ENCODE measurements at regions not wholly inside any gene's neighbourhood (a gene's known extent, or its start where the extent isn't known, plus 50 kb on each side); places are given as distances from the start of the nearest gene placed in this dataset.
"Not testable (repeated sequence)": the region's sequence is repeated elsewhere in the genome, so short reads cannot be mapped to it uniquely, and the experiment has no call there.

DNA sequence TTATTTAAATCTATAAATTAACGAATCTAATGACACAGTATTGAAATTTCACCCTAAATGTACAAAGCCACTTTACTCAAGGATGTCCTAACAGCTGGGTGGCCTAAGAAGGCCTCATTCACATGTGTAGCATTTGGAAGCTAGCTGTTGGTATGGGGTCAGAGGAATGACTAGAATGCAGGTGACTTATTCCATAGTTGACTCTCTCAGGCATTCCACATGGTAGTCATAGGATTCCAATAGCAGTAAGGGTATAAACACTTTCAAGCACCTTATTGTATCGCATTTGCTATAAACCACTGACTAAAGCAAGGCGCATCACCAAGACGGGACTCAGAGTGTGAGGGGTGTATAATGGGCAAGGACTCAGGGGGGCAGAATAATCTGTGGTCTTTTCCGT, 294.8 kb upstream of the EPHA3 start:
- Mint-ChIP-seq H3K27me3 (ENCODE audit: low read depth) (no peaks in the 10 kb centered on the region), H3K9me3 (peaks cover 12% of the 10 kb centered on the region), H3K4me1 (ENCODE audit: low read depth) (no peaks in the 10 kb centered on the region), H3K27ac (no peak overlapping the region), H3K36me3 (ENCODE audit: low read depth) (no peaks in the 10 kb centered on the region), H3K4me3 (ENCODE audit: low read depth) (no peak overlapping the region)
- intact Hi-C loops (cut with micrococcal nuclease): no loop called here
- DNase-seq (ENCODE audit: low spot score): no peak

GRCh38 chr3:88816445-88816844, 291.0 kb upstream of the EPHA3 start:
- H3K36me3 Mint-ChIP-seq (ENCODE audit: low read depth): no peaks in the 10 kb centered on the region
- H3K9me3 Mint-ChIP-seq: peaks cover 6% of the 10 kb centered on the region
- H3K27ac Mint-ChIP-seq: no peak overlapping the region
- no peaks in the 10 kb centered on the region for H3K4me1 Mint-ChIP-seq (ENCODE audit: low read depth)
- H3K27me3 Mint-ChIP-seq (ENCODE audit: low read depth): no peaks in the 10 kb centered on the region
- intact Hi-C loops (cut with micrococcal nuclease): no loop called here
- no peak overlapping the region for H3K4me3 Mint-ChIP-seq (ENCODE audit: low read depth)
- DNase-seq (ENCODE audit: low spot score): no peak

DNA sequence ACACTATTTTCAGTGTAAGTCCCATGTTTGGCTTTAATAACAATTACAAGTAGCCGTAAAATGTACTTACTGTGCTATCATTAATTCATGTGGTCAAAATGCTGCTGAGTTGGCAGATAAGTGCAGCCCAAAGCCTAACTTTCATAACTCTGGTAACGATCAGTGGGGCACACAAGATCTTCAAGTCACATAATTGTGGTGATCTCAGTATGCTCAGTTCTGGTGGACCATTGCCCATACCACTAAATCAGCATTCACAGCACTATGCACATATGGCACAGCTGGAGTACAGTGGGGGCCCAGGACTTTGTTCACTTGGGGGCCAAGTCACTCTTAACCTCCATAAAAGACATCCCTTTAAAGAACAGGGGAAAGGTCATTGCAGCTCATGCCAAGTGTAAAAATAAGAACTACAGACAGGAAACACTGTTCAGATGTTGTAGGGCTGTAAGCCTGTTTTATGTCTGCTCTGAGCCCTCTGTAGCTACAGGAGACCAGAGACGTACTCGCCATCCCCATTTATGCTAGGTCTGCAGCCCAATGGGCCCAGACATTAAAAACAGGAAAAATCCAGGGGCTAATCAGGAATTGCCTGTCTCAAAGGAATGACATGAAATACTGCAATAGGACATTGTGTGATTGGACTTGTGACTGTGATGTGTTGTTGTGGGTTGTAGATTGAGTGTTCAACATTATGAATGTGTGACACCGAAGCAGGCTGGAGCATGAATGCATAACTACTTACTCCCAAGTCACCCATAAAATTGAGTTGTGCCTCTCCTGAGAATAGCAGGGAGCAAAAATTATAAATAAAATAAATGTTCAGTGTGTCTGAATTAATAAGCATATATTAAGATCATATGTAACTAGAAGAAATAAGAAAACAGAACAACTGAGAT, 282.5 kb upstream of the EPHA3 start:
- Mint-ChIP-seq H3K4me3 (ENCODE audit: low read depth) (no peak overlapping the region), H3K9me3 (no peaks in the 10 kb centered on the region), H3K36me3 (ENCODE audit: low read depth) (no peaks in the 10 kb centered on the region), H3K27me3 (ENCODE audit: low read depth) (no peaks in the 10 kb centered on the region), H3K27ac (no peak overlapping the region), H3K4me1 (ENCODE audit: low read depth) (no peaks in the 10 kb centered on the region)
- intact Hi-C loops (cut with micrococcal nuclease): no loop called here
- no peak for DNase-seq (ENCODE audit: low spot score)

DNA sequence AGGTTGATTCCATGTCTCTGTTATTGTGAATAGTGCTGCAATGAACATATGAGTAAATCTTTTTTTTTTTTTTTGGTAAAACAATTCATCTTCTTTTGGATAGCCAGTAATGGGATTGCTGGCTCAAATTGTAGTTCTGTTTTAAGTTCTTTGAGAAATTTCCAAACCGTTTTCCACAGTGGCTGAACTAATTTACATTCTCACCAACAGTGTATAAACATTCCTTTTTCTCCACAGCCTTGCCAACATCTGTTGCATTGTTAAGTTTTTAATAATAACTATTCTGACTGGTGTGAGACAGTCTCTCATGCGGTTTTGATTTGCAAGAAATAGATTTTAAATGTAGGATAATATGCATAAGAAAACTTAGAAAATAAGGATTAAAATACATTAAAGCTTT, 279.0 kb upstream of the EPHA3 start:
- no peaks in the 10 kb centered on the region for H3K9me3 Mint-ChIP-seq
- H3K27ac Mint-ChIP-seq: no peak overlapping the region
- intact Hi-C loops (cut with micrococcal nuclease): no loop called here

DNA sequence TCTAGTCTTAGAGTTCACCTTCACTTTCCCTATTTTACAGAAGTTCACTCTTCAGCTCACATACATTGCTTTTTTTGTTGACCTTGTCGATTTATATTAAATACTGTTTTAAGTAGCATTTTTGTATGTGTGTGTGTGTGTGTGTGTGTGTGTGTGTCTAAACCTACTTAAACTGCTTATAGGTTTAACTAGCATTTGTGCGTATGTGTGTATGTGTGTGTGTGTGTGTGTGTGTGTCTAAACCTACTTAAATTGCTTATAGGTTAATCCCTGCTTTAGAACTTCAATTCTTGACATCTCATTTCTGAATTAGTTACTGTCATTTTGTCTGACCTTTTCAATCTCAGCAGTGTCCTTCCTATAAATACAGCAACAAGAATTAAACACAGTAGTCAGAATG, 254.8 kb upstream of the EPHA3 start:
- H3K9me3 Mint-ChIP-seq: peaks cover 27% of the 10 kb centered on the region
- no peaks in the 10 kb centered on the region for H3K36me3 Mint-ChIP-seq (ENCODE audit: low read depth)

More for the DNA sequence above, 279.0 kb upstream of the EPHA3 start:
- no peaks in the 10 kb centered on the region for H3K36me3 Mint-ChIP-seq (ENCODE audit: low read depth)
- H3K4me1 Mint-ChIP-seq (ENCODE audit: low read depth): no peaks in the 10 kb centered on the region
- H3K27me3 Mint-ChIP-seq (ENCODE audit: low read depth): no peaks in the 10 kb centered on the region
- no peak overlapping the region for H3K4me3 Mint-ChIP-seq (ENCODE audit: low read depth)
- no peak for DNase-seq (ENCODE audit: low spot score)

GRCh38 chr3:88863196-88863595, 244.2 kb upstream of the EPHA3 start:
- Mint-ChIP-seq H3K36me3 (ENCODE audit: low read depth) (no peaks in the 10 kb centered on the region), H3K4me1 (ENCODE audit: low read depth) (no peaks in the 10 kb centered on the region), H3K27ac (no peak overlapping the region), H3K27me3 (ENCODE audit: low read depth) (no peaks in the 10 kb centered on the region), H3K4me3 (ENCODE audit: low read depth) (no peak overlapping the region), H3K9me3 (peaks cover 30% of the 10 kb centered on the region)
- no peak for DNase-seq (ENCODE audit: low spot score)
- intact Hi-C loops (cut with micrococcal nuclease): no loop called here

More for the DNA sequence above, 254.8 kb upstream of the EPHA3 start:
- intact Hi-C loops (cut with micrococcal nuclease): no loop called here
- Mint-ChIP-seq H3K27me3 (ENCODE audit: low read depth) (no peaks in the 10 kb centered on the region), H3K4me3 (ENCODE audit: low read depth) (no peak overlapping the region), H3K4me1 (ENCODE audit: low read depth) (no peaks in the 10 kb centered on the region), H3K27ac (no peak overlapping the region)
- no peak for DNase-seq (ENCODE audit: low spot score)

- no peaks in the 10 kb centered on the region for H3K27me3 Mint-ChIP-seq (ENCODE audit: low read depth)
- DNase-seq (ENCODE audit: low spot score): no peak
- intact Hi-C loops (cut with micrococcal nuclease): no loop called here
- H3K4me3 Mint-ChIP-seq (ENCODE audit: low read depth): no peak overlapping the region
- peaks cover 21% of the 10 kb centered on the region for H3K9me3 Mint-ChIP-seq
- no peaks in the 10 kb centered on the region for H3K36me3 Mint-ChIP-seq (ENCODE audit: low read depth)
- H3K4me1 Mint-ChIP-seq (ENCODE audit: low read depth): no peaks in the 10 kb centered on the region
- no peak overlapping the region for H3K27ac Mint-ChIP-seq
Measured at GRCh38 chr3:88876724-88877123, 230.7 kb upstream of the EPHA3 start.

GRCh38 chr3:88879905-88880304, 227.5 kb upstream of the EPHA3 start:
- Mint-ChIP-seq H3K4me3 (ENCODE audit: low read depth) (no peak overlapping the region), H3K4me1 (ENCODE audit: low read depth) (no peaks in the 10 kb centered on the region), H3K27me3 (ENCODE audit: low read depth) (no peaks in the 10 kb centered on the region), H3K9me3 (peaks cover 21% of the 10 kb centered on the region), H3K27ac (no peak overlapping the region), H3K36me3 (ENCODE audit: low read depth) (no peaks in the 10 kb centered on the region)
- intact Hi-C loops (cut with micrococcal nuclease): no loop called here
- no peak for DNase-seq (ENCODE audit: low spot score)

DNA sequence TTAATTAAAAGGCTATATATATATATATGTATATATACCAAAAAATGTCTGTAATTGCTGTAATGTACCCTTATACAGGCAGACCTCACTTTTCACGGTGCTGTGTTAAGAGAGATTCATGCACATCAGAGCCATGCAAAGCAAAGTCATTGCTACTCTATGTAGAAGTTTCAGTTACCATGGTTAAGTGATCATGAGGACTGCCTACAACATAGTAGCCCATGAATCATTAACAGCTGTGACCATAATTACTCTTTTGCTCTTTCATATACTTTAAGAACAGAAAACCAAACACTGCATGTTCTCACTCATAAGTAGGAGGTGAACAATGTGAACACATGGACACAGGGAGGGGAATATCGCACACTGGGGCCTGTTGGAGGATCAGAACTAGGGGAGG, 225.3 kb upstream of the EPHA3 start:
- H3K9me3 Mint-ChIP-seq: peaks cover 10% of the 10 kb centered on the region
- H3K27ac Mint-ChIP-seq: no peak overlapping the region
- intact Hi-C loops (cut with micrococcal nuclease): no loop called here
- no peak overlapping the region for H3K4me3 Mint-ChIP-seq (ENCODE audit: low read depth)
- no peaks in the 10 kb centered on the region for H3K4me1 Mint-ChIP-seq (ENCODE audit: low read depth)
- no peak for DNase-seq (ENCODE audit: low spot score)
- H3K27me3 Mint-ChIP-seq (ENCODE audit: low read depth): no peaks in the 10 kb centered on the region
- no peaks in the 10 kb centered on the region for H3K36me3 Mint-ChIP-seq (ENCODE audit: low read depth)

- intact Hi-C loops (cut with micrococcal nuclease); H3K4me3 Mint-ChIP-seq (ENCODE audit: low read depth); H3K27me3 Mint-ChIP-seq (ENCODE audit: low read depth); H3K4me1 Mint-ChIP-seq (ENCODE audit: low read depth); H3K36me3 Mint-ChIP-seq (ENCODE audit: low read depth); H3K27ac Mint-ChIP-seq; DNase-seq (ENCODE audit: low spot score): not testable (repeated sequence)
- peaks cover 25% of the 10 kb centered on the region for H3K9me3 Mint-ChIP-seq
Measured at GRCh38 chr3:88886624-88887023, 220.8 kb upstream of the EPHA3 start.

DNA sequence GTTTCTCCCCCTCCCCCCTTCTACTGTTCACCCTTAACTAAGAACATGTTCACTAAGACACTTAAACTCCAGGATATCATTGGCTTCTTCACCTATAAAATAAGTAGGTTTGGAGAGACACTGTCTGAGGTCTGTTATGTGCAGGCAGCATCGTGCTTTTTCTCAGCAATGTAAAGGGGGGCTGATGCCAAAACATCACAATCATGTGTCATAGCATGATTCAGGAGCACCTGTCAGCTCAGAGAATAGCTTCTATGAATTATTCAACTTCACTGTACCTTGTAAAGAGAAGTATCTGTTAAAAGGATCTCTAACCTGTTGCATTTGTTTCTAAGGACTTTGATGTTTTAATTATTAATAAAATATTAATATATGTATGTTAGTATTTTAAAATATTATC, 211.4 kb upstream of the EPHA3 start:
- H3K27me3 Mint-ChIP-seq (ENCODE audit: low read depth): no peaks in the 10 kb centered on the region
- DNase-seq (ENCODE audit: low spot score): no peak
- H3K9me3 Mint-ChIP-seq: peaks cover 24% of the 10 kb centered on the region
- no peaks in the 10 kb centered on the region for H3K36me3 Mint-ChIP-seq (ENCODE audit: low read depth)
- H3K4me1 Mint-ChIP-seq (ENCODE audit: low read depth): no peaks in the 10 kb centered on the region
- H3K27ac Mint-ChIP-seq: no peak overlapping the region
- no peak overlapping the region for H3K4me3 Mint-ChIP-seq (ENCODE audit: low read depth)
- intact Hi-C loops (cut with micrococcal nuclease): no loop called here

DNA sequence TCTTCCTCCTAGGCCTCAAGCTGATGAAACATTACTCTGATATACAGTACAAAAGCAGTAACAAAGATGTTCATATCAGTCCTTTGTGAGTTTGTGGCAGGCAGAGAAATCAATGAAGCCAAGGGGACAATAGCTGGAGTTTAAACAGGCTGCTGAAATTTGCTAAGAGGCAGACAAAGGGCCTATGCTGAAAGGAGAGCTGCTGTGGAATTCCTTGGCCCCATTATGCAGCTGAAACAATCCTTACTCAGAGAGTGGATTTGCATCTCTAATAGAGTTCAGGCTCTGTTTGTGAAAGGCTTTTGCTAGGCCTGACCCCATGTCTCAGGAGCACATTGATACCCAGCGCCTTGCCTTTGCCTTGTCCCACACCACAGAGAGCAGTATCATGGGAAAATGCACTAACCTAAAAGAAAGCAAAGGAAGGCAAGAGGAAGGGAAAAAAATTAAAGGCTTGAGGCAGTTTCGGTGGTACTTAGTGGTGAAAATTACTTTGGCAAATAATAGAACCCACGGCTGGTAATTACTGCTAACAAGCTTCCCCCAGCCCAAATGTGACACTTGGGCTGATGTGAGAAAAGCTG, 195.0 kb upstream of the EPHA3 start:
- Mint-ChIP-seq H3K36me3 (ENCODE audit: low read depth) (no peaks in the 10 kb centered on the region), H3K9me3 (peaks cover 7% of the 10 kb centered on the region), H3K4me3 (ENCODE audit: low read depth) (no peak overlapping the region), H3K27me3 (ENCODE audit: low read depth) (no peaks in the 10 kb centered on the region), H3K27ac (no peak overlapping the region), H3K4me1 (ENCODE audit: low read depth) (no peaks in the 10 kb centered on the region)
- DNase-seq (ENCODE audit: low spot score): no peak
- intact Hi-C loops (cut with micrococcal nuclease): no loop called here

GRCh38 chr3:88918841-88919240, 188.6 kb upstream of the EPHA3 start:
- intact Hi-C loops (cut with micrococcal nuclease): no loop called here
- DNase-seq (ENCODE audit: low spot score): no peak
- Mint-ChIP-seq H3K27ac (no peak overlapping the region), H3K36me3 (ENCODE audit: low read depth) (no peaks in the 10 kb centered on the region), H3K27me3 (ENCODE audit: low read depth) (no peaks in the 10 kb centered on the region), H3K4me1 (ENCODE audit: low read depth) (no peaks in the 10 kb centered on the region), H3K9me3 (peaks cover 9% of the 10 kb centered on the region), H3K4me3 (ENCODE audit: low read depth) (no peak overlapping the region)

Data from activated T-helper 2 cell treated with anti-CD3 and anti-CD28 coated beads, Interferon-gamma antibody, Interleukin-2, Interleukin-4, amounts not matched to agents 10 μg/mL and 5 μg/mL and 100 μg/mL, durations not matched to agents 14 hours and 24 hours and 36 hours (primary cell).